K562 (cell line): ENCODE measurements at regions not wholly inside any gene's neighbourhood (a gene's known extent, or its start where the extent isn't known, plus 50 kb on each side); places are given as distances from the start of the nearest gene placed in this dataset.

Experiments
- ATAC-seq: fragments of 200-7000 bp; cut with Tn5 transposase; 3 replicates; pipeline ENCODE4 v1.9.1; 2020; ENCODE audit warnings: moderate library complexity
- BruUV-seq: library from RNA; stranded (reverse); fragments of 400-500 nt; replicated peaks from 2 replicates; lab custom pipeline; 2021; lab: Mats Ljungman, UMichigan
- CTCF ChIA-PET: fragments of 300-600 bp; formaldehyde crosslinking; extraction: SDS; loops from one replicate; lab custom pipeline; 2021; ENCODE audit warnings: low intra/inter-chr PET ratio; lab: Yijun Ruan, JAX
- POLR2A ChIA-PET: fragments of 300-600, 350-650 bp; sonication (Branson Sonifier 250); formaldehyde crosslinking; extraction: SDS; loops from one replicate; lab custom pipeline; 2021; ENCODE audit warnings: antibody characterized with exemption, inconsistent platforms; lab: Yijun Ruan, JAX
- DNase-seq, 4 experiments: peaks; one replicate each; pipeline versions ENCODE4 v3.0.0 to v3.0.0-alpha.2; 2011 to 2018; ENCODE audit warnings: low spot score in 3 of 4, mixed read lengths in 3 of 4; ENCODE audit errors: extremely low read depth in 1 of 4
- FAIRE-seq: peaks from 2 replicates; lab custom pipeline; 2011; peaks lifted over from hg19 to GRCh38; lab: Jason Lieb, UNC
- H2AFZ ChIP-seq: 2 replicates; pipeline ENCODE4 v1.6.0; 2011; ENCODE audit warnings: low read depth, low read length, control low read depth, inconsistent platforms
- H3K27ac ChIP-seq: fragments of 200-600 bp; 3 replicates; pipeline ENCODE4 v1.8.0; 2011; ENCODE audit warnings: low read depth, mild to moderate bottlenecking, control low read depth, inconsistent platforms, low read length, moderate library complexity, mixed read lengths; ENCODE audit errors: extremely low read depth
- H3K27me3 ChIP-seq, 2 experiments: fragments of 300-600 bp in 1 of 2; 2 replicates in 1 of 2; 3 replicates in 1 of 2; pipeline versions ENCODE4 v1.6.0 to v1.8.0; 2011; ENCODE audit warnings: inconsistent platforms in 2 of 2, low read length in 2 of 2, mild to moderate bottlenecking in 1 of 2, mixed read lengths in 1 of 2, moderate library complexity in 1 of 2; ENCODE audit not compliant: control insufficient read depth in 2 of 2, insufficient read depth in 2 of 2
- H3K36me3 ChIP-seq: fragments of 300-600 bp; 3 replicates; pipeline ENCODE4 v1.8.0; 2011; ENCODE audit warnings: mild to moderate bottlenecking, low read length, inconsistent platforms; ENCODE audit not compliant: control insufficient read depth, insufficient read depth
- H3K4me1 ChIP-seq, 2 experiments: fragments of 200-600 bp in 1 of 2; replicated peaks in 1 of 2; 2 replicates in 1 of 2; 3 replicates in 1 of 2; pipeline versions ENCODE4 v1.5.1 to v1.8.0; 2011; ENCODE audit warnings: inconsistent platforms in 2 of 2, low read length in 2 of 2, mild to moderate bottlenecking in 1 of 2, mixed read lengths in 1 of 2, moderate library complexity in 1 of 2; ENCODE audit not compliant: control insufficient read depth in 2 of 2, insufficient read depth in 2 of 2
- H3K4me2 ChIP-seq: 2 replicates; pipeline ENCODE4 v1.6.1; 2011; ENCODE audit warnings: low read length, control low read depth, inconsistent platforms, mixed read lengths; ENCODE audit not compliant: insufficient read depth
- H3K4me3 ChIP-seq: fragments of 200-600 bp; sonication (generic), shearing (Covaris generic); 2 replicates; pipeline ENCODE4 v1.5.1; 2016; ENCODE audit warnings: control low read depth, inconsistent platforms
- H3K79me2 ChIP-seq: fragments of 200-600 bp; 3 replicates; pipeline ENCODE4 v1.8.0; 2011; ENCODE audit warnings: low read length, inconsistent platforms; ENCODE audit not compliant: control insufficient read depth, insufficient read depth
- H3K9ac ChIP-seq, 2 experiments: 2 replicates each; pipeline versions ENCODE4 v1.6.0 to v1.6.1; 2011; ENCODE audit warnings: low read depth in 2 of 2, low read length in 2 of 2, control low read depth in 1 of 2, inconsistent platforms in 1 of 2, mild to moderate bottlenecking in 1 of 2, mixed read lengths in 1 of 2; ENCODE audit not compliant: insufficient read depth in 1 of 2
- H3K9me1 ChIP-seq: one replicate; pipeline ENCODE4 v1.6.0; 2011; ENCODE audit warnings: inconsistent platforms, mild to moderate bottlenecking, low read length, moderate library complexity; ENCODE audit not compliant: control insufficient read depth, insufficient read depth
- H3K9me3 ChIP-seq: replicated peaks from 2 replicates; pipeline ENCODE4 v1.5.1; 2011; ENCODE audit warnings: low read depth, low read length, inconsistent platforms; ENCODE audit not compliant: control insufficient read depth, insufficient read depth
- H4K20me1 ChIP-seq: replicated peaks from 2 replicates; pipeline ENCODE4 v1.6.1; 2011; ENCODE audit warnings: low read length, inconsistent platforms, mixed read lengths; ENCODE audit not compliant: control insufficient read depth, insufficient read depth
- COPS2 ChIP-seq: fragments of 450-650 bp; conservative IDR thresholded peaks from 2 replicates; pipeline ENCODE4 v1.6.1; 2016; ENCODE audit warnings: mild to moderate bottlenecking, moderate library complexity
- CUX1 ChIP-seq: fragments of 200-800 bp; sonication (Bioruptor generic); IDR thresholded peaks from 2 replicates; pipeline ENCODE4 v1.6.1; 2016; ENCODE audit warnings: missing genetic modification characterization, missing compliant biosample characterization
- EP300 ChIP-seq: IDR thresholded peaks from 2 replicates; pipeline ENCODE4 v1.6.1; 2012; ENCODE audit warnings: low read length, improper control_type of control experiment
- ETS2 ChIP-seq: IDR thresholded peaks from 2 replicates; pipeline ENCODE4 v1.6.1; 2016; ENCODE audit warnings: borderline replicate concordance, missing genetic modification characterization, mild to moderate bottlenecking, moderate library complexity, missing compliant biosample characterization; ENCODE audit not compliant: poor library complexity, severe bottlenecking
- NFXL1 ChIP-seq: fragments of 450-650 bp; formaldehyde crosslinking; IDR thresholded peaks from 2 replicates; pipeline ENCODE4 v1.4.0; 2021; ENCODE audit warnings: mild to moderate bottlenecking
- SP2 ChIP-seq: IDR thresholded peaks from 2 replicates; pipeline ENCODE4 v1.6.1; 2011; ENCODE audit warnings: mild to moderate bottlenecking, low read depth, low read length, moderate library complexity; ENCODE audit not compliant: poor library complexity, severe bottlenecking; ENCODE audit errors: extremely low read depth
- ZNF12 ChIP-seq: sonication (generic); formaldehyde crosslinking; IDR thresholded peaks from 2 replicates; pipeline ENCODE4 v1.4.0; 2020; ENCODE audit warnings: mild to moderate bottlenecking, missing genetic modification reagents
- ZNF143 ChIP-seq: sonication (generic); formaldehyde crosslinking; IDR thresholded peaks from 2 replicates; pipeline ENCODE4 v1.9.0; 2022; ENCODE audit warnings: mild to moderate bottlenecking, missing genetic modification reagents
- ZNF318 ChIP-seq, 2 experiments: fragments of 450-650 bp; IDR thresholded peaks; 2 replicates each; pipeline ENCODE4 v1.6.1; 2016; ENCODE audit warnings: mild to moderate bottlenecking in 2 of 2, borderline replicate concordance in 1 of 2, low read depth in 1 of 2, moderate library complexity in 1 of 2
- WGBS: fragments of 100-300 bp; shearing (Covaris generic); methylation state at CpG from one replicate; pipeline ENCODE4 v1.1.6; 2016; ENCODE audit warnings: low coverage, mixed read lengths; ENCODE audit not compliant: insufficient coverage; ENCODE audit errors: missing lambda C conversion rate; 5-methylcytosine and 5-hydroxymethylcytosine counted together
- in situ Hi-C: fragments of 300-500 bp; cut with MboI; formaldehyde crosslinking; loops from 4 replicates; pipeline ENCODE4 v1.15.0; 2018; ENCODE audit warnings: inconsistent platforms, mixed read lengths
- intact Hi-C: fragments of 100-400 bp; cut with micrococcal nuclease; formaldehyde crosslinking; loops from 2 replicates; pipeline ENCODE4 v1.14.2; 2022

DNA sequence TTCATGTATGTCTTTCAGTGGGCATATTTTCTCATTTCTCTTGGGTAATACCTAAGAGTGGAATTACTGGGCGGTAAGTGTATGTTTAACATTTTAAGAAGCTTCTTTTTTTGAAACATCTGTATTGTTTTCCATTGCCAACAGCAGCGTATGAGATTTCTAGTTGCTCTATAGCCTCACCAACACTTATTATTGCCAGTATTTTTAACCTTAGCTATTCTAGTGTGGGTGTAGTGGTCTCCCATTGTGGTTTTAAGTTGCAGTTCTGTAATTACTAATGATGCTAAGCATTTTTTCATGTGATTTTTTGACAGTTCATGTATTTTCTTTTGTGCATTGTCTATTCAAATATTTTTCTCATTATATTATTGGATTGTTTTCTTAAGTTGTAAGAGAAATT, 101.9 kb upstream of the EEA1 start:
- no peaks in the 10 kb centered on the region for H3K36me3 ChIP-seq
- POLR2A ChIA-PET = interaction anchor here (1.4 kb wide), 1 partner anchor 10 kb away, joined by 3 read pairs; no protein-coding TSS in a partner anchor
- CTCF ChIA-PET = interaction anchor here (0.5 kb wide), 1 partner anchor 366 kb away, joined by 4 read pairs; no protein-coding TSS in a partner anchor
- TF ChIP-seq SP2 = no peak
- no peak for TF ChIP-seq ZNF12 (CRISPR knock-in tag)
- TF ChIP-seq COPS2 = no peak
- TF ChIP-seq ETS2 (tag) = no peak
- TF ChIP-seq EP300 = no peak
- TF ChIP-seq CUX1 (CRISPR knock-in tag) = no peak
- no peak for TF ChIP-seq ZNF318 (IDR thresholded peaks at IDR 0.05; ENCODE audit: borderline replicate concordance in 1 of 2, low read depth in 1 of 2)
- TF ChIP-seq ZNF143 (CRISPR knock-in tag) = no peak
- no peak for TF ChIP-seq NFXL1 (CRISPR knock-in tag)

More for the DNA sequence above, 101.9 kb upstream of the EEA1 start:
- H4K20me1 ChIP-seq = no peaks in the 10 kb centered on the region
- intact Hi-C loops (no loop called here), in situ Hi-C loops (no loop called here)
- H3K4me3 ChIP-seq = no peak overlapping the region
- peaks cover 0 to 4% of the 10 kb centered on the region in 2 experiments; a peak in 1 of 5 replicates for H3K27me3 ChIP-seq
- H3K4me1 ChIP-seq = no peaks in the 10 kb centered on the region; a peak in 1 of 5 replicates
- H3K9ac ChIP-seq = no peak overlapping the region
- DNase-seq = no peak
- no peak overlapping the region for H3K4me2 ChIP-seq
- no peaks in the 10 kb centered on the region for H3K9me1 ChIP-seq
- H3K79me2 ChIP-seq = no peaks in the 10 kb centered on the region
- H3K27ac ChIP-seq = no peak overlapping the region
- WGBS = 55% methylated on average over 2 of the region's 2 CpGs
- ATAC-seq = no peak
- H2AFZ ChIP-seq = no peak overlapping the region
- no TSS peak for BruUV-seq
- no peaks in the 10 kb centered on the region for H3K9me3 ChIP-seq
- FAIRE-seq = no peak
